ENCODE measurements at regions not wholly inside any gene's neighbourhood (a gene's known extent, or its start where the extent isn't known, plus 50 kb on each side); places are given as distances from the start of the nearest gene placed in this dataset.

DNA sequence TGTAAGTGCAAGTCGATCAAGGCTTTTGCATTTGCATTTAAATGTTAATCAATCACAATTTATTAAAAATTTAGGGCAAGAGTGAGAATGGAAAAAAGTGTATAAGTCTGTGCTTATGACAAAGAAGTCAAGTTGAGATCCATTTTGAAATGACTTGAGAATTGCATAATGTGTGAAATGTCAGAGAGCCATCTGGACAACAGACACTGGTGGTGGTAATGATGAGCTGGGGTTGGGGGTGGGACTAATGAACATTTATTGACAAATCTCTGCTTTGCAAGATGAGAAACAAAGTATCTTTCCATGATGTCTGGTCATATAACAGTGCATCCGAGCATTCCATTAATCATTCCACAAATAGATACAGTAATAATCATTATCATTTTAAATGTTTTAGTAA is 89.4 kb upstream of the ZBTB20 start:
- TF ChIP-seq, protein P1, sequence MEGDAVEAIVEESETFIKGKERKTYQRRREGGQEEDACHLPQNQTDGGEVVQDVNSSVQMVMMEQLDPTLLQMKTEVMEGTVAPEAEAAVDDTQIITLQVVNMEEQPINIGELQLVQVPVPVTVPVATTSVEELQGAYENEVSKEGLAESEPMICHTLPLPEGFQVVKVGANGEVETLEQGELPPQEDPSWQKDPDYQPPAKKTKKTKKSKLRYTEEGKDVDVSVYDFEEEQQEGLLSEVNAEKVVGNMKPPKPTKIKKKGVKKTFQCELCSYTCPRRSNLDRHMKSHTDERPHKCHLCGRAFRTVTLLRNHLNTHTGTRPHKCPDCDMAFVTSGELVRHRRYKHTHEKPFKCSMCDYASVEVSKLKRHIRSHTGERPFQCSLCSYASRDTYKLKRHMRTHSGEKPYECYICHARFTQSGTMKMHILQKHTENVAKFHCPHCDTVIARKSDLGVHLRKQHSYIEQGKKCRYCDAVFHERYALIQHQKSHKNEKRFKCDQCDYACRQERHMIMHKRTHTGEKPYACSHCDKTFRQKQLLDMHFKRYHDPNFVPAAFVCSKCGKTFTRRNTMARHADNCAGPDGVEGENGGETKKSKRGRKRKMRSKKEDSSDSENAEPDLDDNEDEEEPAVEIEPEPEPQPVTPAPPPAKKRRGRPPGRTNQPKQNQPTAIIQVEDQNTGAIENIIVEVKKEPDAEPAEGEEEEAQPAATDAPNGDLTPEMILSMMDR (IDR thresholded peaks at IDR 0.05 in 4 of 5, conservative IDR thresholded peaks at IDR 0.05 in 1 of 5) = no peak
- no peak for TF ChIP-seq POLR2A (IDR thresholded peaks at IDR 0.05)
- H3K36me3 ChIP-seq = no peaks in the 10 kb centered on the region
- no peaks in the 10 kb centered on the region for H3K27me3 ChIP-seq
- in situ Hi-C loops (cut with MboI; ENCODE audit: low sequenced_read_pairs in 4 of 4) = no loop called here
- DNase-seq = no peak
- H3K4me1 ChIP-seq = peaks cover 0 to 3% of the 10 kb centered on the region in 2 donors
- no peak for ATAC-seq
- H3K27ac ChIP-seq = no peak overlapping the region
- no peaks in the 10 kb centered on the region for H3K9me3 ChIP-seq
- no peak overlapping the region for H3K4me3 ChIP-seq
- intact Hi-C loops (cut with DNase I; ENCODE audit: low total_unique reads) = no loop called here

DNA sequence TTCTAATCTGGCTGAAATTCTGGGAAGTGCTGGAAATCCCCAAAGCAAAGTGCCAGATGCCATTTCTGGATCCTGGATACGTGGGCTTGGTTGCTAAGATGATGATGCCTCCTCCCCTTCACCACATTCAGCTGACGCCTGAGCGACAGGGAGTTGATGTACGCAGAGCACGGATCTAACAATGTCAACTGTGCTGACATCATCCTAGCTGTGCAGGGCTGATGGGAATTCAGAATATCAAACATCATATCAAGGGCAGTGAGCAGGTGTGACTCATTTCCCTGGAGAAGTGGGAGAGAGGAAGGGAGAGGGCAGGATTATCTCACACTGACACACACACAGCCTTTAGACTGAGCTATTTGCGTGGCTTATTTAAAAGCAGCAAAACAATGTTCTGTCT is 92.6 kb upstream of the ZBTB20 start:
- peak; percentile 84 to 89 for ATAC-seq
- H3K9me3 ChIP-seq = no peaks in the 10 kb centered on the region
- in situ Hi-C loops (cut with MboI; ENCODE audit: low sequenced_read_pairs in 4 of 4) (no loop called here), intact Hi-C loops (cut with DNase I; ENCODE audit: low total_unique reads) (no loop called here)
- TF ChIP-seq, protein P1 (IDR thresholded peaks at IDR 0.05 in 4 of 5, conservative IDR thresholded peaks at IDR 0.05 in 1 of 5) = no peak
- no peak for TF ChIP-seq POLR2A (IDR thresholded peaks at IDR 0.05)
- peaks cover 0 to 3% of the 10 kb centered on the region in 2 donors for H3K4me1 ChIP-seq
- H3K36me3 ChIP-seq = no peaks in the 10 kb centered on the region
- H3K27me3 ChIP-seq = no peaks in the 10 kb centered on the region
- H3K27ac ChIP-seq = peak overlapping the region in 1 of 4 donors; percentile 2
- no peak overlapping the region for H3K4me3 ChIP-seq
- DNase-seq = peak in 1 of 2 donors; percentile 18

DNA sequence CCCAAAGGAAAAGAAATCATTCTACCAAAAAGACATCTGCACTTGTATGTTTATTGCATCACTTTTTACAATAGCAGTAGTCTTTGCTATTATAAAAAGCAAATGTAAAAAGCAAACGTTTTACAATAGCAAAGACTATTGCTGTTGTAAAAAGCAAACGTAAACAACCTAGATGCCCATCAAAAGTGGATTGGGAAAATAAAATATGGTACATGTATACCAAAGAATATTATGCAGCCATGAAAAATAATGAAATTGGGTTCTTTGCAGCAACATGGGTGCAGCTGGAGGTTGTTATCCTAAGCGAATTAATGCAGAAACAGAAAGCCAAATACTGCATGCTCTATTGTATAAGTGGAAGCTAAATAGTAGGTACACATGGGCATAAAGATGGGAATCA is 97.3 kb upstream of the ZBTB20 start:
- in situ Hi-C loops (cut with MboI; ENCODE audit: low sequenced_read_pairs in 4 of 4) = no loop called here
- Histone ChIP-seq H3K4me3 (no peak overlapping the region), H3K9me3 (no peaks in the 10 kb centered on the region), H3K27ac (no peak overlapping the region), H3K4me1 (peaks cover 0 to 3% of the 10 kb centered on the region in 2 donors), H3K36me3 (no peaks in the 10 kb centered on the region), H3K27me3 (no peaks in the 10 kb centered on the region)
- no peak for DNase-seq
- ATAC-seq = no peak
- no peak for TF ChIP-seq POLR2A (IDR thresholded peaks at IDR 0.05)
- TF ChIP-seq, protein P1 (IDR thresholded peaks at IDR 0.05 in 4 of 5, conservative IDR thresholded peaks at IDR 0.05 in 1 of 5) = no peak
- intact Hi-C loops (cut with DNase I; ENCODE audit: low total_unique reads) = no loop called here

DNA sequence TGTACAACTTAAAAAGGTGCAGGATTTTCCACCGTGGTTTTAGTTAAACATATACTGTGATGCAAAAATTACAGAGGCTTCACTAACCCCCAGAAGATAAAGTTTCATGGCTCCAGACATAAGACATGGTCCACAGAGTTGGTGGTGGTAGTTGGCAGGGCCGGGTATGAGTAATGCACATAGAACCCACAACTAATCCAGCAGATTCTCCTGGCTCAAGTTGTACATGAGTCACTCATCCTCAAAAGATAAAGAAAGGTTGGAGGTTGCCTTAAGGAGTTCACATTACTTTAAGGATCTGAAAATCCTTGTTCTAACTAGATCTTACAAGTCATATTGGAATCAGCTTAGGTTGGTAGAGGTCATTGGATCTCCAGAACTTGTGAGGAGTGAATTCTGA is 98.3 kb upstream of the ZBTB20 start:
- peak in 1 of 2 donors; percentile 60 for ATAC-seq
- peak in 1 of 2 donors; percentile 18 for DNase-seq
- in situ Hi-C loops (cut with MboI; ENCODE audit: low sequenced_read_pairs in 4 of 4) = no loop called here
- no peaks in the 10 kb centered on the region for H3K36me3 ChIP-seq
- no peaks in the 10 kb centered on the region for H3K4me1 ChIP-seq
- H3K9me3 ChIP-seq = no peaks in the 10 kb centered on the region
- no peak overlapping the region for H3K27ac ChIP-seq
- no peaks in the 10 kb centered on the region for H3K27me3 ChIP-seq
- H3K4me3 ChIP-seq = no peak overlapping the region
- intact Hi-C loops (cut with DNase I; ENCODE audit: low total_unique reads) = no loop called here
- TF ChIP-seq POLR2A (IDR thresholded peaks at IDR 0.05) = no peak
- TF ChIP-seq, protein P1 (IDR thresholded peaks at IDR 0.05 in 4 of 5, conservative IDR thresholded peaks at IDR 0.05 in 1 of 5) = no peak

DNA sequence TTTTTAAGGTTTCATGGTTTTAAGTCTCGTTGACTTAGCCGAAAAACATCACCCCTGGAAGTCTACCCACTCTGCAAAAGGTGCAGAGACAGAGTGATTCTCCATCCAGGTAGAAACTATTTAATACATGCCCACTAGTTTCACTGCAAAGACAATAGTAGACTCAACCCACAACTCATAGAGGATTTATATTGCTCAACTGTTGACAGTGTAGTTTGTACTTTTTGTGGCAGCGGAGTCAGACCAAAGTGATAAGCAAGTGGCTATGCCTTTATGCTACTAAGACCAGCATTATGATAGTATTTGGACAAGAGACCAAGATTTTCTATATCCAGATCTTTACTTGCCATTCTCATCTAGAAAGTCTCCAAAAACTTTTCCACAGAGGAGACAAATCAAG is 98.8 kb upstream of the ZBTB20 start:
- intact Hi-C loops (cut with DNase I; ENCODE audit: low total_unique reads) (no loop called here), in situ Hi-C loops (cut with MboI; ENCODE audit: low sequenced_read_pairs in 4 of 4) (no loop called here)
- Histone ChIP-seq H3K27ac (no peak overlapping the region), H3K27me3 (no peaks in the 10 kb centered on the region), H3K36me3 (no peaks in the 10 kb centered on the region), H3K4me1 (no peaks in the 10 kb centered on the region), H3K9me3 (no peaks in the 10 kb centered on the region), H3K4me3 (no peak overlapping the region)
- TF ChIP-seq, protein P1 (IDR thresholded peaks at IDR 0.05 in 4 of 5, conservative IDR thresholded peaks at IDR 0.05 in 1 of 5) = no peak
- TF ChIP-seq POLR2A (IDR thresholded peaks at IDR 0.05) = no peak
- ATAC-seq = no peak
- no peak for DNase-seq
